Ramos (cell line): ENCODE measurements at regions not wholly inside any gene's neighbourhood (a gene's known extent, or its start where the extent isn't known, plus 50 kb on each side); places are given as distances from the start of the nearest gene placed in this dataset.
"Not testable (repeated sequence)": the region's sequence is repeated elsewhere in the genome, so short reads cannot be mapped to it uniquely, and the experiment has no call there.

Experiments
- in situ Hi-C: fragments of 300-500 bp; cut with MboI; formaldehyde crosslinking; loops from one replicate; pipeline ENCODE4 v1.14.3; 2022; ENCODE audit warnings: low sequenced_read_pairs; ENCODE audit not compliant: unreplicated experiment

DNA sequence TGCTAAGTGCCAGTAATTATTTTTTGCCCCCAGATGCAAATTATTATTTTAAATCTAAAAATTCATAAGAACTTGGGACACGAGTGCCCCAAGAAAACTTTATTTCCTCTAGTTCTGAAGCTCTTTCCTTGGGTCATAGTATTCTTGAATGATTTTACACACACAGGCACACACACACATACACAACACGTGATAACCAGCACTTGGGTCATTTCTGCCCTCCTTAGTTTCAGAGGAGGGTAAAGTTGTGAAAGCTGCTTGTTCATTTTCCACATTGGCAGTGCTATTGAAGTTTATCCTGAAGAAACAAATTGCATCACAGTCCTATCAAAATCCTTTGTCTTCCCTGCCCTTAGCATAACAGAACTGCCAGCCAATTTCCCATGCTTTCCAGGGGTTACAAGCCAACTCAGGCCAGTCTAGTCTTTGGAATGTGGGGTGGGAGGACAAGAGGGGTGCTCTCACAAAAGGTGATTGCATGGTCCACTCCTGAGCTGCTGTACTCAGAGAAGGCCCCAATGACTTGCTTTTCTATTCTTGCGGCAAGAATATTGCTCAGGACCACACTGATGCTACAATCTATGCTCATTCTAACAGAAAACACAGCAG is 98.5 kb upstream of the POGK start:
- in situ Hi-C loops, result no loop called here

DNA sequence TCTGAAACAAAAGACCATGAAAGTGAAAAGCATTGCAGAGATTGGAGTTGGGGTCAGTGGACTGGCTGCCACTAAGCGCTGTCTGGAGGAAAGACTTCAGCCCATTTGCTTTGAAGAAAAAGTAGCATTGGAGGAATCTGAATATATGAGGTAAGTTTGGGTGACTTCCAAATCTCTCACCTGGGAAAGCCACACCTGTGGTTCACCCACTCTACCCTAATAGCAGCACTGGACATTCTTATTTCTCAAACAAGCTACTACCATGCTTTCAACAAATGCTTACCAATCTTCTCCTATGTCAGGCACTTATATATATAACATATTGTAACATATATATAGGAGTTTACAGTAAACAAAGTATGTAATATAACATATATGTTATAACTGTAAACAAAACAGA is 76.0 kb upstream of the POGK start:
- in situ Hi-C loops, result no loop called here

DNA sequence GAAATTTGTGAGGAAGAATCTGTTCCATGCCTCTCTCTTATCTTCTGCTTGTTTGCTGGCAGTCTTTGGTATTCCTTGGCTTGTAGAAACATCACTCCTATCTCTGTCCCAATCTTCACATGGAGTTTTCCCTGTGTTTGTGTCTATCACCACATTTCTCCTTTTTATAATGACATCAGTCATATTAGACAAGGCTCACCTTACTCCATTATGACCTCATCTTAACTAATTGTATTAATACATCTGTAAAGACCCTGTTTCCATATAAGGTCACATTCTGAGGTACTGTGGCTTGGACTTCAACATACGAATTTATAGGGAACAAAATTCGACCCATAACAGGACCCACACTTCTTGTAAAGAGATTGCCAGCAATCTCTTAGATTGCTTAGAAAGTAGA is 72.3 kb upstream of the POGK start:
- in situ Hi-C loops, result no loop called here

DNA sequence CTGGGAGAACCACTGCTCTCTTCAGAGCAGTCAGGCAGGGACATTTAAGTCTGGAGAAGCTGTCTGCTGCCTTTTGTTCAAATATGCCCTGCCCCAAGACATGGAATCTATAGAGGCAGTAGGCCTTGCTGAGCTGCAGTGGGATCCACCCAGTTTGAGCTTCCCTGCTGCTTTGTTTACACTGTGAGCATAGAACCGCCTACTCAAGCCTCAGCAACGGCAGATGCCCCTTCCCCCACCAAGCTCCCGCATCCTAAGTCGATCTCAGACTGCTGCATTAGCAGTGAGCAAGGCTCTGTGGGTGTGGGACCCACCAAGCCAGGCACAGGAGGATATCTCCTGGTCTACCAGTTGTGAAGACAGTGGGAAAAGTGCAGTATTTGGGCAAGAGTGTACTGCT is 54.6 kb upstream of the POGK start:
- in situ Hi-C loops, result not testable (repeated sequence)

DNA sequence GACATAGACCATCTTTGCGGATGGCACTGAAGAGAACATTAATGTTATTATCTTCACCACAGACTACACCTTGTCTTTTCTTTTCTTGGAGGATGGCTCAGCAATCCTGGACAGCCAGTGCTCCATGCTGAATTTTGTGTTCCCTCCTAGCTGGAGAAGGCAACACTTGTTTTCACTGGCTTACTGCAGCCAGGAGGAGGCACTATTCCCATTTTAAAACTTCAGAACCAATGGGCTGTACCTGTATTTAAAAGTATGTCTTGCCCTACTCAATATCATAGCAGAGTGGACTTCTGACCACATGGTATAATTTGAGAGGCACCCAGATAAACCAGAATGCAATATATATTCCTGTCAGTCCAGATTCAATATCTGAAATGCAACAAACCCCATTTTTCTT is 53.3 kb upstream of the POGK start:
- in situ Hi-C loops, result no loop called here

DNA sequence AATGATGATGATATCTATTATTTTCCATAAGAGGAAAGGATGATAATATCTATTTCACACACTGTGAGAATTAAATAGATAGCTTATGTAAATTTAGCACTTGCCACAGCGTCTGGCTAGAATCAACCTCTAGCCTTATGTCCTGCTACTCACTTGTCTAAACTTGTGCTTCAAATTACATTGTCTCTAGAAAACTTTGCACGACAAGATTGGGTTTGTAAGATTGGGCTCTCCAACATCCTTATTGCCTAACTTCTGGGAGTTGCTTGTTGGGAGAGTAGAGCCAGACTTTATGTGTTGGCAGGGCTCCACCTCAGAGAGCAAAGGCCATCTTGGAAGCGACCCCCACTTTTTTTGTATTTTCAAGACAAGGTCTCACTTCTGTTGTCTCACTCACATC is 50.0 kb upstream of the POGK start:
- in situ Hi-C loops, result no loop called here
